ENCODE measurements at regions not wholly inside any gene's neighbourhood (a gene's known extent, or its start where the extent isn't known, plus 50 kb on each side); places are given as distances from the start of the nearest gene placed in this dataset.

DNA sequence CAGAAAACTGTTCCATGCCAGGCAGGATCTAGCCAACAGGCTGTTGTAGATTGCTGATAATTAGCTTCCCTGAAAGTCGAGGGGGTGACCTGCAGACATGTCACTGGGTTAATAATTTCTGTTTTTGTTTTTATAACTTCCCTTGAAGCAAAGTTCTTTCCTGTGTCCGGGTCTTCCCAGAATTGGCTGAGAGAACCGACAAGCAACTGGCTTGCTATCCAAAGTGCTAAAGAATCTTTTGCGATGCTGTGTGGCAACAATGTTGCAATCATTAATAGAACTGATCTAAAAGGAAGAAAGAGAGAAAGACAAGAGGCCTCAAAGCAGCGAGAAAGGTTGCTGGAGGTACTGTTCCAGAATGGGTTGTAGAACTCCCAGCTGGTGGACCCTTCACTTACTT, 132.1 kb upstream of the DPP6 start:
- WGBS (ENCODE audit: insufficient coverage, low coverage, low lambda C conversion rate, missing lambda C conversion rate), result 43% methylated on average over 5 of the region's 5 CpGs
- DNase-seq, result no peak
- no peaks in the 10 kb centered on the region for H3K36me3 ChIP-seq
- intact Hi-C loops (cut with DNase I), result no loop called here
- no peak overlapping the region for H3K4me3 ChIP-seq
- ATAC-seq, result no peak
- H3K4me1 ChIP-seq, result no peaks in the 10 kb centered on the region
- no peak overlapping the region for H3K27ac ChIP-seq
- TF ChIP-seq POLR2A (IDR thresholded peaks at IDR 0.05), result no peak
- TF ChIP-seq, protein P1, sequence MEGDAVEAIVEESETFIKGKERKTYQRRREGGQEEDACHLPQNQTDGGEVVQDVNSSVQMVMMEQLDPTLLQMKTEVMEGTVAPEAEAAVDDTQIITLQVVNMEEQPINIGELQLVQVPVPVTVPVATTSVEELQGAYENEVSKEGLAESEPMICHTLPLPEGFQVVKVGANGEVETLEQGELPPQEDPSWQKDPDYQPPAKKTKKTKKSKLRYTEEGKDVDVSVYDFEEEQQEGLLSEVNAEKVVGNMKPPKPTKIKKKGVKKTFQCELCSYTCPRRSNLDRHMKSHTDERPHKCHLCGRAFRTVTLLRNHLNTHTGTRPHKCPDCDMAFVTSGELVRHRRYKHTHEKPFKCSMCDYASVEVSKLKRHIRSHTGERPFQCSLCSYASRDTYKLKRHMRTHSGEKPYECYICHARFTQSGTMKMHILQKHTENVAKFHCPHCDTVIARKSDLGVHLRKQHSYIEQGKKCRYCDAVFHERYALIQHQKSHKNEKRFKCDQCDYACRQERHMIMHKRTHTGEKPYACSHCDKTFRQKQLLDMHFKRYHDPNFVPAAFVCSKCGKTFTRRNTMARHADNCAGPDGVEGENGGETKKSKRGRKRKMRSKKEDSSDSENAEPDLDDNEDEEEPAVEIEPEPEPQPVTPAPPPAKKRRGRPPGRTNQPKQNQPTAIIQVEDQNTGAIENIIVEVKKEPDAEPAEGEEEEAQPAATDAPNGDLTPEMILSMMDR (IDR thresholded peaks at IDR 0.05), result no peak
- no peaks in the 10 kb centered on the region for H3K27me3 ChIP-seq
- no peaks in the 10 kb centered on the region for H3K9me3 ChIP-seq

DNA sequence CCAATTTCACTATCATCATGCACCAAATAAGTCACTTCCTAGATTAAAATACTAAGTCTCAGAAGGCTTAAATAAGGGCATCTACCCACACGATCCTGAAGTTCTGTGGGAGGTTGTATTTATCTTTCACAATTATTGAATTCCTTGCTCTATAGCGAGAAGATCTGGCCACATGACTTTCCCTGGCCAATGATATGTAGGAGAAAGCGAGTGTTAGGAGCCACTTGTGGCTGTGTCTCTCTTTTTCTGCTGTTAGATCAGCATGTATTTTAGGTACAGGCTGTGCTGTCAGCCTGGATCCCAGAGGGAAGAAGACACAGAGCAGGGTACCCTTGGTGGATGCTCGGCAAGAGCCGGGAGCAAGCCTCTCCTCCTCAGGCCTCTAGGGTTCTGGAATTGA, 131.3 kb upstream of the DPP6 start:
- no peaks in the 10 kb centered on the region for H3K36me3 ChIP-seq
- intact Hi-C loops (cut with DNase I), result no loop called here
- H3K27ac ChIP-seq, result no peak overlapping the region
- TF ChIP-seq POLR2A (IDR thresholded peaks at IDR 0.05), result no peak
- TF ChIP-seq, protein P1 (IDR thresholded peaks at IDR 0.05), result no peak
- no peaks in the 10 kb centered on the region for H3K4me1 ChIP-seq
- no peak for ATAC-seq
- DNase-seq, result no peak
- H3K9me3 ChIP-seq, result no peaks in the 10 kb centered on the region
- WGBS (ENCODE audit: insufficient coverage, low coverage, low lambda C conversion rate, missing lambda C conversion rate), result 41% methylated on average over 5 of the region's 5 CpGs
- H3K4me3 ChIP-seq, result no peak overlapping the region
- no peaks in the 10 kb centered on the region for H3K27me3 ChIP-seq

DNA sequence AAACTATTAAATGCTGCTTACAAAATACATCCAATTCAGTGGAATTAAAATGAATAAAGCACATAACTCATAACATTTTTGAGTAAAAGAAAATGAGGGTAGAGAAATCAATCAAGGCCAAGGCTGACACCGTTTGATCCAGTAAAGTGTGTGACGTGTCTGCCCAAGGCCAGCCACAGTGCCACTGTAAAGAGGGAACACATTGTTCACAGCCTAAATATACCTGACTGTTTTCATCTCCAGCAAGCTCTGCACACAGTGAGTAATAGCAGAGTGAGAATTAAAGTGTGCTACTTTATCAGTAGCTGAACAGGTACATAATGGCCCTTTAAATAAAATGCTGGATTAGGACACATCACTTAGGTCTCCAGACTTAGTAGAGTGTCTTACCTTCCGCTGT, 130.8 kb upstream of the DPP6 start:
- Histone ChIP-seq H3K9me3 (no peaks in the 10 kb centered on the region), H3K4me1 (no peaks in the 10 kb centered on the region), H3K4me3 (no peak overlapping the region), H3K27me3 (no peaks in the 10 kb centered on the region), H3K36me3 (no peaks in the 10 kb centered on the region), H3K27ac (no peak overlapping the region)
- 59% methylated on average over 3 of the region's 3 CpGs for WGBS (ENCODE audit: insufficient coverage, low coverage, low lambda C conversion rate, missing lambda C conversion rate)
- no peak for DNase-seq
- ATAC-seq, result no peak
- intact Hi-C loops (cut with DNase I), result no loop called here
- TF ChIP-seq POLR2A (IDR thresholded peaks at IDR 0.05), result no peak
- TF ChIP-seq, protein P1 (IDR thresholded peaks at IDR 0.05), result no peak

DNA sequence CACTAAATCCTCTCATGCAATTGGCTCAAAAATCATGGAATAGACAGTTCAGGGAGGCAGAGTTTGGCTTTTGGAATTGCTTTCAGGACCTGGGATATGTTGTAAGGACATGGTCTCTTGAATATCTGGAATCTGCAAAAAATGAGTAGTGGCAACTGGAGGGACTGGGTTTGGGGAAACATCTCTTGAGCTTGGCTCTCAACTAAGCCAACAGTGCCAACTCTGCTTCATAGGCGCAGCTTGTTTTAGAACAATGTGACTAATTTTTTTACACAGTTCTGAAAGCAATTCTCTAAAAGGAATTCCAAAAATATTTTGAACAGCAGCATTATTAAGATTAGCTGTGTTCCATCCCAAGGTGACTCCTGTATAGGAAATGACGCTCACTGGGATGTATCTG, 121.5 kb upstream of the DPP6 start:
- Histone ChIP-seq H3K27ac (no peak overlapping the region), H3K9me3 (no peaks in the 10 kb centered on the region), H3K4me3 (no peak overlapping the region), H3K4me1 (no peaks in the 10 kb centered on the region), H3K27me3 (no peaks in the 10 kb centered on the region), H3K36me3 (no peaks in the 10 kb centered on the region)
- intact Hi-C loops (cut with DNase I), result no loop called here
- DNase-seq (no peak), ATAC-seq (no peak)
- WGBS (ENCODE audit: insufficient coverage, low coverage, low lambda C conversion rate, missing lambda C conversion rate), result 36% methylated on average over 2 of the region's 2 CpGs
- no peak for TF ChIP-seq POLR2A (IDR thresholded peaks at IDR 0.05)
- TF ChIP-seq, protein P1 (IDR thresholded peaks at IDR 0.05), result no peak

DNA sequence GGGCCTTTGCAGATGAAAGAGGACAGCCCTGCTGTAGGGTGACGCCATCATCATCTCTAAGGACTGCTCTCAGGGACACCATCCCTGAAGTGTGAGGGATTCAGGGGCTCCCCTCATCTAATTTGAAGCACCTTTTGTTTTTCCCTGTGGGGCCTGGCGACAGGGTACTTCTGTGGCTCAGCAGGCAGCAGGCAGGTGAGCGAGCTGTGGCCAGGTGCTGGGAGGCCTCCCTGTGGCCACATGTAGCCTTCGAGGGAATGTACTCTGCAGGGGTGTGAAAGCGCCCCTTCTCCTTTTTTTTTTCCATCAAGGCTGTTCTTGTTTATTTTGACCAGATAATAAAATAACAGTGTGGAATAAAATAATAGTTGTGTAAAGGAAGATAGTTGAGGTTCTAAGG, 118.2 kb upstream of the DPP6 start:
- H3K27me3 ChIP-seq, result no peaks in the 10 kb centered on the region
- no peaks in the 10 kb centered on the region for H3K36me3 ChIP-seq
- no peak overlapping the region for H3K4me3 ChIP-seq
- ATAC-seq (no peak), DNase-seq (no peak)
- TF ChIP-seq, protein P1 (IDR thresholded peaks at IDR 0.05), result no peak
- no peaks in the 10 kb centered on the region for H3K4me1 ChIP-seq
- H3K9me3 ChIP-seq, result no peaks in the 10 kb centered on the region
- intact Hi-C loops (cut with DNase I), result no loop called here
- no peak overlapping the region for H3K27ac ChIP-seq
- WGBS (ENCODE audit: insufficient coverage, low coverage, low lambda C conversion rate, missing lambda C conversion rate), result 54% methylated on average over 3 of the region's 5 CpGs
